UCSD-AML1 (cell line): ENCODE measurements at regions not wholly inside any gene's neighbourhood (a gene's known extent, or its start where the extent isn't known, plus 50 kb on each side); places are given as distances from the start of the nearest gene placed in this dataset.
"Not testable (repeated sequence)": the region's sequence is repeated elsewhere in the genome, so short reads cannot be mapped to it uniquely, and the experiment has no call there.

ENCODE experiments used
- DNase-seq: peaks from one replicate; lab custom pipeline; 2025; ENCODE audit not compliant: unreplicated experiment; lab: John Stamatoyannopoulos, UW

GRCh38 chr3:72536878-72537267 lies 311.4 kb downstream of the SHQ1 start:
- DNase-seq = no peak

- no peak for DNase-seq
Measured at GRCh38 chr3:72536206-72536877, 311.9 kb downstream of the SHQ1 start.

- no peak for DNase-seq
Measured at GRCh38 chr3:72535772-72536171, 312.5 kb downstream of the SHQ1 start.

GRCh38 chr3:72533591-72534473 lies 314.4 kb downstream of the SHQ1 start:
- peak; percentile 20 for DNase-seq

GRCh38 chr3:72530426-72530825 lies 317.8 kb downstream of the SHQ1 start:
- DNase-seq = no peak

GRCh38 chr3:72529081-72529480 lies 319.2 kb downstream of the SHQ1 start:
- DNase-seq = no peak

- peak; percentile 51 for DNase-seq
Measured at GRCh38 chr3:72523429-72524151, 324.7 kb downstream of the SHQ1 start.

- DNase-seq = no peak
Measured at GRCh38 chr3:72520690-72521308, 327.4 kb downstream of the SHQ1 start.

GRCh38 chr3:72519946-72520604 lies 328.2 kb downstream of the SHQ1 start:
- no peak for DNase-seq

- no peak for DNase-seq
Measured at GRCh38 chr3:72517921-72518424, 330.3 kb downstream of the SHQ1 start.

- no peak for DNase-seq
Measured at GRCh38 chr3:72517336-72517735, 330.9 kb downstream of the SHQ1 start.

GRCh38 chr3:72516361-72516760 lies 331.9 kb downstream of the SHQ1 start:
- no peak for DNase-seq

- DNase-seq = no peak
Measured at GRCh38 chr3:72515941-72516340, 332.3 kb downstream of the SHQ1 start.

GRCh38 chr3:72515281-72515680 lies 333.0 kb downstream of the SHQ1 start:
- no peak for DNase-seq

GRCh38 chr3:72510247-72510646 lies 338.0 kb downstream of the SHQ1 start:
- no peak for DNase-seq

- DNase-seq = no peak
Measured at GRCh38 chr3:72505539-72506405, 342.5 kb downstream of the SHQ1 start.

- not testable (repeated sequence) for DNase-seq
Measured at GRCh38 chr3:72497501-72497900, 350.7 kb downstream of the SHQ1 start.

GRCh38 chr3:72496051-72496670 lies 352.1 kb downstream of the SHQ1 start:
- no peak for DNase-seq

GRCh38 chr3:72494626-72495025 lies 353.6 kb downstream of the SHQ1 start:
- no peak for DNase-seq
